ENCODE measurements at regions not wholly inside any gene's neighbourhood (a gene's known extent, or its start where the extent isn't known, plus 50 kb on each side); places are given as distances from the start of the nearest gene placed in this dataset.
"Not testable (repeated sequence)": the region's sequence is repeated elsewhere in the genome, so short reads cannot be mapped to it uniquely, and the experiment has no call there.

- DNase-seq (ENCODE audit: extremely low spot score, insufficient read length, low read depth), result no peak
- no peak for FAIRE-seq
Measured at GRCh38 chr3:115248274-115248673, 101.2 kb upstream of the ZBTB20 start.

GRCh38 chr3:115251509-115251908 is 104.4 kb upstream of the ZBTB20 start:
- no peak for FAIRE-seq
- no peak for DNase-seq (ENCODE audit: extremely low spot score, insufficient read length, low read depth)

GRCh38 chr3:115252679-115253078 is 105.6 kb upstream of the ZBTB20 start:
- DNase-seq (ENCODE audit: extremely low spot score, insufficient read length, low read depth), result no peak
- no peak for FAIRE-seq

GRCh38 chr3:115254492-115255196 is 107.6 kb upstream of the ZBTB20 start:
- FAIRE-seq (no peak), DNase-seq (ENCODE audit: extremely low spot score, insufficient read length, low read depth) (no peak)

GRCh38 chr3:115255197-115255585 is 108.1 kb upstream of the ZBTB20 start:
- DNase-seq (ENCODE audit: extremely low spot score, insufficient read length, low read depth) (no peak), FAIRE-seq (no peak)

GRCh38 chr3:115270849-115271248 is 123.8 kb upstream of the ZBTB20 start:
- FAIRE-seq (no peak), DNase-seq (ENCODE audit: extremely low spot score, insufficient read length, low read depth) (no peak)

- DNase-seq (ENCODE audit: extremely low spot score, insufficient read length, low read depth) (no peak), FAIRE-seq (no peak)
Measured at GRCh38 chr3:115272036-115272824, 125.1 kb upstream of the ZBTB20 start.

- DNase-seq (ENCODE audit: extremely low spot score, insufficient read length, low read depth) (no peak), FAIRE-seq (no peak)
Measured at GRCh38 chr3:115275896-115276295, 128.8 kb upstream of the ZBTB20 start.

GRCh38 chr3:115279939-115280338 is 132.9 kb upstream of the ZBTB20 start:
- no peak for FAIRE-seq
- DNase-seq (ENCODE audit: extremely low spot score, insufficient read length, low read depth), result no peak

GRCh38 chr3:115280506-115280905 is 133.4 kb upstream of the ZBTB20 start:
- no peak for DNase-seq (ENCODE audit: extremely low spot score, insufficient read length, low read depth)
- no peak for FAIRE-seq

GRCh38 chr3:115281697-115282675 is 134.9 kb upstream of the ZBTB20 start:
- no peak for DNase-seq (ENCODE audit: extremely low spot score, insufficient read length, low read depth)
- FAIRE-seq, result no peak

- DNase-seq (ENCODE audit: extremely low spot score, insufficient read length, low read depth) (no peak), FAIRE-seq (no peak)
Measured at GRCh38 chr3:115284980-115285379, 137.9 kb upstream of the ZBTB20 start.

GRCh38 chr3:115286529-115287197 is 139.6 kb upstream of the ZBTB20 start:
- DNase-seq (ENCODE audit: extremely low spot score, insufficient read length, low read depth) (no peak), FAIRE-seq (no peak)

- no peak for DNase-seq (ENCODE audit: extremely low spot score, insufficient read length, low read depth)
- FAIRE-seq, result no peak
Measured at GRCh38 chr3:115287198-115287597, 140.1 kb upstream of the ZBTB20 start.

GRCh38 chr3:115292131-115292530 is 145.0 kb upstream of the ZBTB20 start:
- FAIRE-seq (no peak), DNase-seq (ENCODE audit: extremely low spot score, insufficient read length, low read depth) (no peak)

- FAIRE-seq, result no peak
- no peak for DNase-seq (ENCODE audit: extremely low spot score, insufficient read length, low read depth)
Measured at GRCh38 chr3:115292677-115293165, 145.6 kb upstream of the ZBTB20 start.

GRCh38 chr3:115293321-115293720 is 146.2 kb upstream of the ZBTB20 start:
- DNase-seq (ENCODE audit: extremely low spot score, insufficient read length, low read depth), result no peak
- FAIRE-seq, result no peak

GRCh38 chr3:115301364-115301860 is 154.3 kb upstream of the ZBTB20 start:
- FAIRE-seq, result no peak

GRCh38 chr3:115317953-115318352 is 170.9 kb upstream of the ZBTB20 start:
- not testable (repeated sequence) for DNase-seq (ENCODE audit: extremely low spot score, insufficient read length, low read depth); FAIRE-seq

More at GRCh38 chr3:115301364-115301860, 154.3 kb upstream of the ZBTB20 start:
- DNase-seq (ENCODE audit: extremely low spot score, insufficient read length, low read depth), result no peak
